Spleen (tissue), 11 donors: ENCODE measurements at regions not wholly inside any gene's neighbourhood (a gene's known extent, or its start where the extent isn't known, plus 50 kb on each side); places are given as distances from the start of the nearest gene placed in this dataset.

Experiments used
- DNase-seq: peaks from one replicate; pipeline ENCODE4 v3.0.0-alpha.2; 2020
- H3K27ac ChIP-seq, 8 donors: fragments of 200-600 bp; sonication (generic) in 7 of 8; 1 replicate in 4 of 8; 2 replicates in 4 of 8; pipeline versions ENCODE4 v1.5.0 to v1.8.0; 2016 to 2021; ENCODE audit warnings: inconsistent platforms in 4 of 8, mild to moderate bottlenecking in 4 of 8, moderate library complexity in 1 of 8
- H3K27me3 ChIP-seq, 7 donors: fragments of 200-600 bp; sonication (generic) in 6 of 7; replicated peaks in 1 of 7; 1 replicate in 4 of 7; 2 replicates in 3 of 7; pipeline versions ENCODE4 v1.5.0 to v1.8.0; 2016 to 2021; ENCODE audit warnings: inconsistent platforms in 3 of 7, mild to moderate bottlenecking in 1 of 7
- H3K36me3 ChIP-seq, 6 donors: fragments of 200-600 bp; sonication (generic) in 5 of 6; 1 replicate in 4 of 6; 2 replicates in 2 of 6; pipeline versions ENCODE4 v1.5.0 to v1.8.0; 2016 to 2021; ENCODE audit warnings: inconsistent platforms in 2 of 6
- H3K4me1 ChIP-seq, 6 donors: fragments of 200-600 bp; sonication (generic) in 5 of 6; 1 replicate in 3 of 6; 2 replicates in 3 of 6; pipeline versions ENCODE4 v1.5.0 to v1.8.0; 2016 to 2021; ENCODE audit warnings: inconsistent platforms in 3 of 6
- H3K4me3 ChIP-seq, 8 donors: fragments of 200-600 bp; sonication (generic) in 7 of 8; 1 replicate in 4 of 8; 2 replicates in 4 of 8; pipeline versions ENCODE4 v1.5.0 to v1.8.0; 2016 to 2021; ENCODE audit warnings: inconsistent platforms in 4 of 8, mild to moderate bottlenecking in 4 of 8, moderate library complexity in 2 of 8
- H3K9me3 ChIP-seq, 8 donors: fragments of 200-600 bp; sonication (generic) in 7 of 8; 1 replicate in 4 of 8; 2 replicates in 4 of 8; pipeline versions ENCODE4 v1.5.0 to v1.8.0; 2016 to 2021; ENCODE audit warnings: inconsistent platforms in 4 of 8
- CTCF ChIP-seq, 11 experiments: fragments of 200-600 bp in 7 of 11; fragments of 450-650 bp in 4 of 11; sonication (generic) in 4 of 11; IDR thresholded peaks in 8 of 11; conservative IDR thresholded peaks in 3 of 11; 1 replicate in 7 of 11; 2 replicates in 4 of 11; pipeline versions ENCODE4 v1.4.0 to v1.8.0; 2016 to 2021; ENCODE audit warnings: antibody characterized with exemption in 11 of 11, inconsistent platforms in 4 of 11, mild to moderate bottlenecking in 1 of 11
- POLR2A ChIP-seq, 3 donors: fragments of 450-650 bp; IDR thresholded peaks; one replicate each; pipeline ENCODE4 v1.5.1; 2017; ENCODE audit warnings: antibody characterized with exemption in 3 of 3, mild to moderate bottlenecking in 1 of 3
- POLR2AphosphoS5 ChIP-seq, 3 donors: sonication (generic); formaldehyde crosslinking; IDR thresholded peaks; one replicate each; pipeline ENCODE4 v1.5.1; 2017; ENCODE audit warnings: antibody characterized with exemption in 3 of 3
- WGBS, 5 donors: extraction: QIAGEN DNeasy Blood & Tissue Kit in 3 of 5; methylation state at CpG; one replicate each; pipeline versions ENCODE4 v1.1.5 to v1.1.7; 2013 to 2018; 5-methylcytosine and 5-hydroxymethylcytosine counted together
- intact Hi-C: fragments of 100-400 bp; cut with DNase I; formaldehyde crosslinking; loops from one replicate; pipeline ENCODE4 v1.15.0; 2023; ENCODE audit warnings: low total_unique reads
- donor health status: healthy with polysubstance abuse.
- donor health status: DM: no; HTN: no; CAD: no; lungs with moderate emphysema.
- donor health status: DM: no; HTN: no; CAD: no.
- donor health status: Bipolar disorder and iron deficiency.
- donor health status: healthy.
- donor health status: DM: no; HTN: no; CAD: no.
- donor health status: DM: yes; HTN: yes; CAD: no.

- peaks cover 0 to 97% (median 38%) of the 10 kb centered on the region in 7 donors for H3K27me3 ChIP-seq
- peaks cover 0 to 6% (median 0%) of the 10 kb centered on the region in 8 donors for H3K9me3 ChIP-seq
- DNase-seq, result no peak
- no peaks in the 10 kb centered on the region for H3K4me1 ChIP-seq
- H3K27ac ChIP-seq, result no peak overlapping the region
- 78 to 87% (median 83%) methylated on average over 13 to 21 of the region's 21 CpGs for WGBS, 5 donors
- TF ChIP-seq POLR2AphosphoS5 (IDR thresholded peaks at IDR 0.05), result no peak
- no peak for TF ChIP-seq CTCF (IDR thresholded peaks at IDR 0.05 in 8 of 11, conservative IDR thresholded peaks at IDR 0.05 in 3 of 11)
- no peak for TF ChIP-seq POLR2A (IDR thresholded peaks at IDR 0.05)
- intact Hi-C loops, result no loop called here
- H3K36me3 ChIP-seq, result no peaks in the 10 kb centered on the region
- no peak overlapping the region for H3K4me3 ChIP-seq
Observed at GRCh38 chr7:1384113-1384415, 75.2 kb downstream of the MICALL2 start.
